AG08396 (cell line): ENCODE measurements at regions not wholly inside any gene's neighbourhood (a gene's known extent, or its start where the extent isn't known, plus 50 kb on each side); places are given as distances from the start of the nearest gene placed in this dataset.
"Not testable (repeated sequence)": the region's sequence is repeated elsewhere in the genome, so short reads cannot be mapped to it uniquely, and the experiment has no call there.

Experiments
- DNase-seq: peaks from one replicate; pipeline ENCODE4 v3.0.0; 2012; ENCODE audit warnings: low spot score, mixed read lengths

DNA sequence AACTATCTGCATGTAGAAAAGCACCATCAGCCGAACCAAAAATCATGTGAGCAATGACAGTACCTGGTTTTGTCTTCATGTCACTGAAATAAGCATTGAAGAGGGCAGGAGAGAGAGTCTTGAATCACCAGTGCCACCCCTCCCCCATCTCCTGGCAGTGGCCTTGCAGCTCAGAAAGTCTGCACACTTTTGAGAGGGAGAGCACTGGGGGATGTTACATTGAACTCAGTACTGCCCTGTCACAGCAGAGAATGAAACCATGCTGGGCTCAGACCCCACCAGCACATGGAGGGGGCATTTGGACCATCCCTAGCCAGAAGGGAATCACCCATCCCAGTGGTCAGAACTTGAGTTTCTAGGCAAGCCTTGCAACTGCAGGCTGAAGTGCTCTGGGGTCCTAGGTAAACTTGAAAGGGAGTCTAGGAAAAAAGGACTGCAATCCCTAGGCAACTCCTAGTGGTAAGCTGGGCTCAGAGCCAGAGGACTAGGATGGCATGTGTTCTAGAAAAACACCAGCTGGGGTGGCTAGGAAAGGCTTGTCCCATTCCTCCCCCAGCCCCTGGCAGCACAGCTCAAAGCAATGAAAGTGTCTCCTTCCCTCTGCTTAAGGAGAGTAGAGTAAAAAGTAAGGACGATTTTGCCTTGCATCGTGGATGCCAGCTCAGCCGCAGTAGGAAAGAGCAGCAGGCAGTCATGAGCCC, 259.9 kb upstream of the MYT1L start:
- no peak for DNase-seq

GRCh38 chr2:2590141-2590540, 259.1 kb upstream of the MYT1L start:
- DNase-seq = no peak

DNA sequence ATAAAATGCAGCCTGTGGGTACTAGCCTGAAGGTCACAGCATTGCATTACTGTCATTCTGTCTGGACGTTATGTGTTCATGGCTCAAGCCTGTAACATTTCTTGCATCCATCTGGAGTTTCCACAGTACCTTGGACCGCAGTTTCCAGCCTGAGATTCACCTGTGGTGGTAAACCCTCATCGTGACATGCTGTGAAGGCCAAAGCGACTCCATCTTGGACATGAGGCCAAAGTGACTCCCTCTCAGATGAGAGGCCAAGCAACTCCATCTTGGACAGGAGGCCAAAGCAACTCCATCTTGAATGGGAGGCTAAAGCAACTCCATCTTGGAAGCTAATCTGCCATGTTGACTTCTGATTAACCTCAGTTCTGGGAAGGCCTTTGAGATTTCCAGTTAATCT, 257.7 kb upstream of the MYT1L start:
- no peak for DNase-seq

DNA sequence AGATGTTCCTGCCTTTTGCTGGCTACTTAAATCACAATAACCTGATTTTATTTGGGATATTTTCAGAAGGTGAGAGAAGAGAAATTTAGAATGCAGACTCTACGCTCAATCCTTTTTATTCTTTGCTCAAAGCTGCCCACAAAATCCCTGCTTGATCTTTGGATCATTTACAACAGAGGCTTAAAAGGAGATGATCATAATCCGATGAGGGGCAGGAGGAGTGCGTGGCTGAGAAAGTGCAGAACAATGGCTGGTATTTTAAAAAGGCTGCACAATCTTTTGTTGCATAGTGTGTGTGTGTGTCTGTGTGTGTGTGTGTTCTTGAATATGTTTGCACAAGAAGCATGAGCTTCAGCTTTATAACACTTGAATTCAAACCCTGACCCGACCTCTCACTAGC, 256.3 kb upstream of the MYT1L start:
- DNase-seq = no peak

DNA sequence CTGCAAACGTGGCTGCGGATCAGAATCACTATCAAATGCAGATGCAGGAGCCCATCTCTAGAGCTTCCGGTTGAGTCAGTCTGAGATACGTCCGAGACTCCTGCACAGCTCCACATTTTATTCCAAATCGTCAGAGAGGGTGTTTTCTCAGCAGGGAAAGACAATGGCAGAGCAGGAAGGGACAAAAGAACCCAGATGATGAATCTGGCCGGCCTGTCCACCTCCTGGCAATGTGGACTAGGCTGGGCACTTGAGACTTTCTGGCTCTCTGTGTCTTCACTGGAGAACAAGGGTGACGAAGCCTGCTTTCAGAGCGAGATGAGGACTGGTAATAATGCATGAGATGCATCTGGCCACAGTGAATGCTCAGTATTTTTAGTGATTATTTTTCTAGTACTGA, 255.9 kb upstream of the MYT1L start:
- no peak for DNase-seq

DNA sequence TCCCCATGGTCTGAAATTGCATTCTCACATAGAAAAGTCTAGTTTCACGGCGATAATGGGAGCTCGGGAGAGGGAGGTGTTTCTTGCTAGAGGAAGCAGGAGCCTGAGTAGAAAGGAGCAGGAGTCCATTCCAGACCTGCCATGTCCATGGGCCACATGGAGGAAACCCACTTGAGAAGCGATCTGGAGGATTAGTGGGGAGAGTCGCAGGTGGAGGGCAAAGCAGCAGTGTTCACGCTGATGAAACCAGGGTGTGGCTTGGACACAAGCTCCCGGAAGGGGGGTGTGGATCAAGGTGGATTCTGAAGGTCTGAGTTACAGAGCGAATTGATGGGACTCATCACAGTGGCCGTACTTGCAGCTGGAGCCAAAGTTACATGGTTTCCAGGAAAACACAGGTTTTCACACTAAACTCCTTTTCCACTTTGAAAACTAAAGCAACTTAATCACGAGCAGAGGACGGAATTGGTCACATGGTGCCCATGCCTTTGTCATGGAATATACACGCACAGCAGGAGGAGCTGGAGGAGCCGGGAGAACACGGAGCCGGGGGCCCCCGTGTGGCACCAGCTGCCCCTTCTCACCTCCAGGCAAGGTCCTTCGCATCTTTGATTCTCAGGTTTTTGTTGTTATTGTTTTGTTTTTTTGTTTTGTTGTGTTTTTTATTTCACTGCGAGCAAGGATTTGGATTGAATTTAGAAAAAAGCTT, 255.1 kb upstream of the MYT1L start:
- no peak for DNase-seq

GRCh38 chr2:2582998-2583545, 252.0 kb upstream of the MYT1L start:
- no peak for DNase-seq

- no peak for DNase-seq
These were observed 250.5 kb upstream of the MYT1L start for GRCh38 chr2:2581331-2582159.

GRCh38 chr2:2580841-2581240, 249.8 kb upstream of the MYT1L start:
- DNase-seq = not testable (repeated sequence)

- DNase-seq = no peak
These were observed 249.3 kb upstream of the MYT1L start for GRCh38 chr2:2580341-2580740.

DNA sequence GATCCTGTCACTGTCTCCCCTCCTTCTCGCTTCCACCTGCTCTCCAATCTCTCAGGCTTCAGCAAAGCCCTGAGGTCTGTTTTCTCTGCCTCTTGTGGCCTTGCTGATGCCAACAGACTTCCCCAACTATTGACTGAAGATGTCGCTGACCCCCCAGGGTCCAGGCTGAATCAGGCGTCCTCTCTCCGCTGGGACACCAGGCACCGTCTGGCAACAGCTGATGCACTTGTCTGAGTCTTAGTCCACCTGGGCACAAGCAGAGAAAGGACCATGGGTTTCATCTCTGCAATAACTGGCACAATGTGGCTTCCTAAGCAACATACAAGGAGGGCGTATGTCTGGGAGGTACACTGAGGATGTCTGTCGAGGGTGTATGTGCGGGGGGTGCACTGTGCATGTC, 248.7 kb upstream of the MYT1L start:
- no peak for DNase-seq

DNA sequence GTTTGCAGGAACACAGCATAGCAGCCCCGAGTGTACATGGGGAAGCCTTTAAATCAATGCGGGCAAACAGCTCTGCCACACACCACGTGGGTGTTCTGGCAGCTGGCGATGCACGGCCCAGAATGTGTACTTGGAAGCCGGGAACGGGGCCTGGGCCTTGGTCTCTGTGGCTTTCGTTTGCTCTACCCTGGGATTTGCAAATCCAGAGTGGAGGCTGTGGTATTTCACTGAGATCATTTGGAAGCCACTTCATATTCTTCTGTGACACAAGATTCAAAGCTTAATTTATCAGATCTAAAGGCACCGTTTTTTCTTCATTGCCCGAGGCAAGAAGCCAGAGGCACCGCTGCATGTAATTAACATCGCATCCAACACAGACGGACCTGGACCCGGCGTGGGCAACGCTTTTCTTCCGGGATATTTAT, 246.3 kb upstream of the MYT1L start:
- no peak for DNase-seq

DNA sequence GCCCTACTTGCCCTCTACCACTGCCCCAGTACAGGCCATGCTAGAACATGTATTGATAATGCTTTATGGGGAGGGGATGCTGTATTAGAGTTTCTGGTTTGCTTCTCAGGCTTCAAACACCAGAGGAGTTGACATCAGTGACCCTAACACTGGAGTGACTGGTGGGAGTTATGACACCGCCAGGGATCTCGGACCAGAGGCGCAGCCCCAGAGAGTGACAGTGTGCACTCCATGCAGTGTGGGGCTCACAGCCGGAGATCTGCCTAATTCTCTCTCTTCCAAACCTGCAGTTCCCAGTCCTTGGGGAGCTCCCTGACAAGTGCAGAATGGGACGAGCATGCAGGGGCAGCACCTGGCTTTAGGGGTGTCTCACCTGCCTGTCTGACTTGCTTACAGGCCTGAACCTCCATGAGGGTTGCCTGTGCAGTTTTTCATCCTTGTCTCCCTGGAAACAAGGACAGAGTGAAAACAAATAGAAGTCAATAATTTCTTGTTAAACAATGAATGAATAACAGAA, 244.9 kb upstream of the MYT1L start:
- no peak for DNase-seq

DNA sequence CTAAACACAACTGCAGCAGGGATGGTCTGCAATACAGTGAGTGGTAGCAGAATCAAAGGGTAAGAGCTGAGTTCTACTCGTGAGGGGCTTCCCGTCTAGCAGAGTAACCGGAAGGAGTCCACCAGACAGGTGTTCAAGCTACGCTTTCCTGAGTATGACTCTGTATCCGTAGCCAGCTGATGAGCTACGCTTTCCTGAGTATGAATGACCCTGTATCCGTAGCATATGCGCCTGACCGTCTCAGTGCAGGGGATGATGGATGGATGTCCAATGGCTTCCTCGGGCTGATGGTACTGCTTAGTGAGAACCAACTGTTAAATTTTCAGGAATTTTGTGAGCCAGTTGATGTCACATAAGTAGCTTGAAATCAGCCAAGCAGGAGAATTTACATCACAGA, 244.1 kb upstream of the MYT1L start:
- DNase-seq = no peak

- DNase-seq = no peak
These were observed 243.5 kb upstream of the MYT1L start for GRCh38 chr2:2574401-2575180.

GRCh38 chr2:2573658-2574293, 242.7 kb upstream of the MYT1L start:
- DNase-seq = no peak

DNA sequence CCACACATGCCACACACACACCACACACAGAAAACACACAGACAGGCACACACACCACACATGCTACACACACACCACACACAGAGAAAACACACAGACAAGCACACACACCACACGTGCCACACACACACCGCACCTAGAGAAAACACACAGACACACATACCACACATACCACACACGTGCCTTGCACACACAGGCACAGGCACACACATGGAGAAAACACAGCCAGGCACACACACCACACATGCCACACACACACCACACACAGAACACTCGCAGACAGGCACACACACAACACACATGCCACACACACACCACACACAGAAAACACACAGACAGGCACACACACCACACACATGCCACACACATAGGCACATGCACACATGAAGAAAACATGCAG, 242.1 kb upstream of the MYT1L start:
- DNase-seq = no peak

DNA sequence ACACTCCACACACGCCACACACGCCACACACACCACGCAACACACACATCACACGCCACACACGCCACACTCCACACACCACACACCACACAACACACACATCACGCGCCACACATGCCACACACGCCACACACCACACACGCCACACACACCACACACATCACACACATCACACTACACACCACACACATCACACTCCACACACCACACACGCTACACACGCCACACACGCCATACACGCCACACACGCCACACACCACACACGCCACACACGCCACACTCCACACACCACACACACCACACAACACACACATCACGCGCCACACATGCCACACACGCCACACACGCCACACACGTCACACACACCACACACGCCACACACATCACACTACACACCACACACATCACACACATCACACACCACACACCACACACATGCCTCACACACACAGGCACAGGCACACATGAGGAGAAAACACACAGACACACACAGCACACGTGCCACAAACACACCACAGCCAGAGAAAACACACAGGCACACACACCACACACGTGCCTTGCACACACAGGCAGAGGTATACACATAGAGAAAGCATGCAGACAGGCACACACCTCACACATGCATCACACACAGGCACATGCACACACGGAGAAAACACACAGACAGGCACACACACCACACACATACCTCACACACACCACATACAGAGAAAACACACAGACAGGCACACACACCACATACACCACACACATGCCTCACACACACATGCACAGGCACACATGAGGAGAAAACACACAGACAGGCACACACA, 241.5 kb upstream of the MYT1L start:
- no peak for DNase-seq

DNA sequence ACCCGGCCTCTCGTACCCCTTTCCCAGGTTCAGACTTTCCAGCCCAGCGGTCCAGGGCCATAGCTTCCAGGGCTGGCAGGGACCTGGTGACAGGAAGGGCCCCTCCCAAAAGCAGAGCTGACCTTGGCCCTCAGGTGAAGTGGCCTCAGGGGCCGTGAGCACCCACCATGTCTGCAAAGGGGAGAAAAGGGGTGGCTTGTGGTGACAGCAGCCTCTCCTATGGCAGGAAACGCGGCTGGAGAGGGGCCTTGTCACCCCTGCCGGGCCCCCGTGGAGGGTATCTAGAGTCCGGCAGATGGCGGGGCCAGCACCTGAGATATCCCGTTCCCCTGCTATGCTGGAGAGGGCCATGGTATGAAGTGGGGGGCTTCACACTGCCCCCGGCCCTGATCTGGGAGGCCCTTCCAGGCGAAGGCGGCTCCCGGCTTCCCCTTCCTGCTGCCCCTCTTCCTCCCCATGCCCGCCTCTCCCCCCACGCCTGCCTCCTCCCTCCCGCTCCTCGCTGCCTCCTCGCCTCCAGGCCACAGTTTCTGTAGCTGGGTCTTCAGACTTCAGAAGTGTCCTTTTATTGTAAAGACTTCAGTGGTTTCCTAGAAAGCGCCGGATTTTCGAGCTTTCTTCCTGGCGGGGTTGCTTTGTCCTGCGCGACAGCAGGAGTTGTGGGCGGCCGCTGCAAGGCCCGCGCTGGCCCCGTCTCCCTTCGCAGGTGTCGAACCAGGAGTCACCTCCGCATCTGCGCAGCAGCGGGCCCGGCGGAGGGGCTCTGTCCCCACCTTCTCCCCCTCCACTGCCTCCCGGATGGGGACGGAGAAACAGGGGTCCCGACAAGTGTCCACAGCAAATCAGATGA, 240.5 kb upstream of the MYT1L start:
- no peak for DNase-seq
